ENCODE measurements at regions not wholly inside any gene's neighbourhood (a gene's known extent, or its start where the extent isn't known, plus 50 kb on each side); places are given as distances from the start of the nearest gene placed in this dataset.

DNA sequence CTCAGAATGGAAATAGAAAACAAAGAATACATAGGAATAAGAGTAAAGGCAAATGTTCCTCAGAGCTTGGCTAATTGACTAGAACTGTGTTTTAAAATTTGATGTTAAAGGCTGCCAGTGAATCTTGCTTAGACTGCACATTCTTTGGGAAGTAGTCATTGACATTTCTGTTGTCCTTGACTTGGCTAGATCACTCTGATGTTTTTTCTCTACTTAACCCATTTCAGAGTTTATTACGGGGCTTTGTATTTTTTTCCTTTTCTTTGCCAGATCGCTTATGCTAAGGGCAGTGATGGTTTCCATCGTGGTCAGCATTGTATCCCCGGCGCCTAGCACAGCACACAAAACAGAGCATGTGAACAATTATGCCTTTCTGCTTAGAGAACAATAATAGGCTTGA is 1126.7 kb upstream of the CDH9 start:
- H3K4me3 ChIP-seq (replicated peaks; ENCODE audit: insufficient read depth, low read length): no peak overlapping the region
- no peak for TF ChIP-seq SPI1 (IDR thresholded peaks at IDR 0.05; ENCODE audit: borderline replicate concordance, low read depth)
- no peak for TF ChIP-seq GABPA (IDR thresholded peaks at IDR 0.05; ENCODE audit: low read depth)
- TF ChIP-seq, protein P1, sequence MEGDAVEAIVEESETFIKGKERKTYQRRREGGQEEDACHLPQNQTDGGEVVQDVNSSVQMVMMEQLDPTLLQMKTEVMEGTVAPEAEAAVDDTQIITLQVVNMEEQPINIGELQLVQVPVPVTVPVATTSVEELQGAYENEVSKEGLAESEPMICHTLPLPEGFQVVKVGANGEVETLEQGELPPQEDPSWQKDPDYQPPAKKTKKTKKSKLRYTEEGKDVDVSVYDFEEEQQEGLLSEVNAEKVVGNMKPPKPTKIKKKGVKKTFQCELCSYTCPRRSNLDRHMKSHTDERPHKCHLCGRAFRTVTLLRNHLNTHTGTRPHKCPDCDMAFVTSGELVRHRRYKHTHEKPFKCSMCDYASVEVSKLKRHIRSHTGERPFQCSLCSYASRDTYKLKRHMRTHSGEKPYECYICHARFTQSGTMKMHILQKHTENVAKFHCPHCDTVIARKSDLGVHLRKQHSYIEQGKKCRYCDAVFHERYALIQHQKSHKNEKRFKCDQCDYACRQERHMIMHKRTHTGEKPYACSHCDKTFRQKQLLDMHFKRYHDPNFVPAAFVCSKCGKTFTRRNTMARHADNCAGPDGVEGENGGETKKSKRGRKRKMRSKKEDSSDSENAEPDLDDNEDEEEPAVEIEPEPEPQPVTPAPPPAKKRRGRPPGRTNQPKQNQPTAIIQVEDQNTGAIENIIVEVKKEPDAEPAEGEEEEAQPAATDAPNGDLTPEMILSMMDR (IDR thresholded peaks at IDR 0.05; ENCODE audit: insufficient read depth, low read length): no peak
- TF ChIP-seq, protein P2, sequence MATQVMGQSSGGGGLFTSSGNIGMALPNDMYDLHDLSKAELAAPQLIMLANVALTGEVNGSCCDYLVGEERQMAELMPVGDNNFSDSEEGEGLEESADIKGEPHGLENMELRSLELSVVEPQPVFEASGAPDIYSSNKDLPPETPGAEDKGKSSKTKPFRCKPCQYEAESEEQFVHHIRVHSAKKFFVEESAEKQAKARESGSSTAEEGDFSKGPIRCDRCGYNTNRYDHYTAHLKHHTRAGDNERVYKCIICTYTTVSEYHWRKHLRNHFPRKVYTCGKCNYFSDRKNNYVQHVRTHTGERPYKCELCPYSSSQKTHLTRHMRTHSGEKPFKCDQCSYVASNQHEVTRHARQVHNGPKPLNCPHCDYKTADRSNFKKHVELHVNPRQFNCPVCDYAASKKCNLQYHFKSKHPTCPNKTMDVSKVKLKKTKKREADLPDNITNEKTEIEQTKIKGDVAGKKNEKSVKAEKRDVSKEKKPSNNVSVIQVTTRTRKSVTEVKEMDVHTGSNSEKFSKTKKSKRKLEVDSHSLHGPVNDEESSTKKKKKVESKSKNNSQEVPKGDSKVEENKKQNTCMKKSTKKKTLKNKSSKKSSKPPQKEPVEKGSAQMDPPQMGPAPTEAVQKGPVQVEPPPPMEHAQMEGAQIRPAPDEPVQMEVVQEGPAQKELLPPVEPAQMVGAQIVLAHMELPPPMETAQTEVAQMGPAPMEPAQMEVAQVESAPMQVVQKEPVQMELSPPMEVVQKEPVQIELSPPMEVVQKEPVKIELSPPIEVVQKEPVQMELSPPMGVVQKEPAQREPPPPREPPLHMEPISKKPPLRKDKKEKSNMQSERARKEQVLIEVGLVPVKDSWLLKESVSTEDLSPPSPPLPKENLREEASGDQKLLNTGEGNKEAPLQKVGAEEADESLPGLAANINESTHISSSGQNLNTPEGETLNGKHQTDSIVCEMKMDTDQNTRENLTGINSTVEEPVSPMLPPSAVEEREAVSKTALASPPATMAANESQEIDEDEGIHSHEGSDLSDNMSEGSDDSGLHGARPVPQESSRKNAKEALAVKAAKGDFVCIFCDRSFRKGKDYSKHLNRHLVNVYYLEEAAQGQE (IDR thresholded peaks at IDR 0.05; ENCODE audit: insufficient replicate concordance, low read depth): no peak
- TF ChIP-seq POLR2AphosphoS5 (IDR thresholded peaks at IDR 0.05; ENCODE audit: low read depth): no peak
- DNase-seq (ENCODE audit: low read depth in 1 of 2, low spot score in 1 of 2): no peak
- no peaks in the 10 kb centered on the region for H3K27me3 ChIP-seq (ENCODE audit: insufficient read depth, poor library complexity, severe bottlenecking)
- H3K27ac ChIP-seq (replicated peaks): no peak overlapping the region

DNA sequence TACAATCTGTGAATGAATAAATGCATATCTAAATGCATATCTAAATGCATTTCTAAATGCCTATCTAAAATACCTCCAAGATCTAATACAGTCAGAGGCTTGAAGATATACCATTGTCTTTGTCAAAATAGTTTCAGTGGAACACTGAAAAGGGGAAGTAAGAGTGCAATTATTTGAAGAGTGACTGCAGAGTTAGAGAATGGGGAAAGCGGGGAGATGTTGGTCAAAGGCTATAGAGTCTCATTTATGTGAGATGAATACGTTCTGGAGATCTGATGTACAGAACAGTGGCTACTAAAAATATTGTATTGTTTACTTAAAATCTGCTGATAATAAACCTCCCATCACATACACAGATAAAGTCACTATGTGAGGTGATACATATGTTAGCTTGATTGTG is 1126.2 kb upstream of the CDH9 start:
- Histone ChIP-seq H3K4me3 (replicated peaks; ENCODE audit: insufficient read depth, low read length) (no peak overlapping the region), H3K27me3 (ENCODE audit: insufficient read depth, poor library complexity, severe bottlenecking) (no peaks in the 10 kb centered on the region), H3K27ac (replicated peaks) (no peak overlapping the region)
- DNase-seq (ENCODE audit: low read depth in 1 of 2, low spot score in 1 of 2): no peak
- no peak for TF ChIP-seq GABPA (IDR thresholded peaks at IDR 0.05; ENCODE audit: low read depth)
- TF ChIP-seq, protein P1 (IDR thresholded peaks at IDR 0.05; ENCODE audit: insufficient read depth, low read length): no peak

DNA sequence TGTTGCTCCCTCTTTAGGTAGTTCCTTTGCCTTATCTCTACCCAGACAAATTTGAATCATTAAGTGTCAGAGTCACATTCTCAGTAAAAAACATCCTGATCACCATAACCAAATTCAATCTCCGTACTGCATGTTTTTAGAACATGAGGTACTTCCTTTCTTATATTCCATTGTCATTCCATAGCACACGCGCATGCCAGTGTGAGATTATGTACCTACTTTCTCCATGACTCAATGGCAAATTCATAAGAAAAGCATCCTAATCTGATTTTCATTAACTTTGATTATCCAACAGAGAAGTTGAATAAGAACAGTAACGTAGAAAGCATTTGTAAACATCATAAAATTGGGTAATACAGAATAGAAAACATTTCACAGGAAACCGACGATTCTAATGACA is 1118.6 kb upstream of the CDH9 start:
- no peak for TF ChIP-seq GABPA (IDR thresholded peaks at IDR 0.05; ENCODE audit: low read depth)
- TF ChIP-seq POLR2AphosphoS5 (IDR thresholded peaks at IDR 0.05; ENCODE audit: low read depth): no peak
- no peak for TF ChIP-seq SPI1 (IDR thresholded peaks at IDR 0.05; ENCODE audit: borderline replicate concordance, low read depth)
- TF ChIP-seq, protein P2 (IDR thresholded peaks at IDR 0.05; ENCODE audit: insufficient replicate concordance, low read depth): no peak
- TF ChIP-seq, protein P1 (IDR thresholded peaks at IDR 0.05; ENCODE audit: insufficient read depth, low read length): no peak
- Histone ChIP-seq H3K27ac (replicated peaks) (no peak overlapping the region), H3K4me3 (replicated peaks; ENCODE audit: insufficient read depth, low read length) (no peak overlapping the region), H3K27me3 (ENCODE audit: insufficient read depth, poor library complexity, severe bottlenecking) (no peaks in the 10 kb centered on the region)
- no peak for DNase-seq (ENCODE audit: low read depth in 1 of 2, low spot score in 1 of 2)

DNA sequence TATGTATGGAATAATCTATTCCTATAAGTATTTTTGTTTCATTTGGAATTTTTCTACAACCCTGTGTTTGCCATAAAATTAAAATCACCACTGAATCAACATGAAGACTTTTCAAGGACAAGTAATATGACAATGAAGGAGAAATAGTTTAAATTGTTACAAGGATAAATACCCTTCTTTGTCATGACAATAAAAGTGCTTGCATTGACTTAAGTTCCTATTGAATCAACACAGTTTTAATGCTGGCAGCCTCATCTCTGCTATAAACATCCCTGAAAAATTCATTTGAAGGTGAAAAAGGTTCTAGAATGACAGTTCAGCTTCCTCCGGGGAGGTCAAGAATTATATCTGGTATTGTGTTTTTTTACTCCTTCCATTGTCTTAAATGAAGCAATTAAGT is 1105.1 kb upstream of the CDH9 start:
- Histone ChIP-seq H3K27me3 (ENCODE audit: insufficient read depth, poor library complexity, severe bottlenecking) (no peaks in the 10 kb centered on the region), H3K4me3 (replicated peaks; ENCODE audit: insufficient read depth, low read length) (no peak overlapping the region), H3K27ac (replicated peaks) (no peak overlapping the region)
- TF ChIP-seq POLR2AphosphoS5 (IDR thresholded peaks at IDR 0.05; ENCODE audit: low read depth) (no peak), GABPA (IDR thresholded peaks at IDR 0.05; ENCODE audit: low read depth) (no peak), SPI1 (IDR thresholded peaks at IDR 0.05; ENCODE audit: borderline replicate concordance, low read depth) (no peak)
- TF ChIP-seq, protein P2 (IDR thresholded peaks at IDR 0.05; ENCODE audit: insufficient replicate concordance, low read depth): no peak
- TF ChIP-seq, protein P1 (IDR thresholded peaks at IDR 0.05; ENCODE audit: insufficient read depth, low read length): no peak
- no peak for DNase-seq (ENCODE audit: low read depth in 1 of 2, low spot score in 1 of 2)

Measured in HL-60 (cell line).